Nephron (organoid): ENCODE measurements at regions not wholly inside any gene's neighbourhood (a gene's known extent, or its start where the extent isn't known, plus 50 kb on each side); places are given as distances from the start of the nearest gene placed in this dataset.

Experiments used
- H3K27ac Mint-ChIP-seq, 3 experiments: 2 replicates each; pipeline ENCODE4 v1.8.0; 2020; ENCODE audit warnings: mixed read lengths in 3 of 3, mild to moderate bottlenecking in 2 of 3, moderate library complexity in 1 of 3
- H3K27me3 Mint-ChIP-seq: 2 replicates; pipeline ENCODE4 v1.8.0; 2021; ENCODE audit warnings: low read depth, mild to moderate bottlenecking, moderate library complexity, mixed read lengths
- H3K36me3 Mint-ChIP-seq: 2 replicates; pipeline ENCODE4 v1.8.0; 2020; ENCODE audit warnings: low read depth, mixed read lengths
- H3K4me1 Mint-ChIP-seq: 2 replicates; pipeline ENCODE4 v1.8.0; 2020; ENCODE audit warnings: mixed read lengths
- H3K4me3 Mint-ChIP-seq, 3 experiments: 2 replicates each; pipeline ENCODE4 v1.8.0; 2020; ENCODE audit warnings: mild to moderate bottlenecking in 3 of 3, mixed read lengths in 3 of 3, moderate library complexity in 2 of 3
- H3K9me3 Mint-ChIP-seq: 2 replicates; pipeline ENCODE4 v1.8.0; 2020; ENCODE audit warnings: mixed read lengths
- CTCF ChIP-seq, 3 experiments: fragments of 200-600 bp; sonication (generic); IDR thresholded peaks; one replicate each; pipeline ENCODE4 v1.5.0; 2021; ENCODE audit warnings: antibody characterized with exemption in 3 of 3; ENCODE audit not compliant: unreplicated experiment in 3 of 3

GRCh38 chr6:21811484-21811883 is 217.9 kb downstream of the SOX4 start:
- Mint-ChIP-seq H3K4me1 (peaks cover 47% of the 10 kb centered on the region), H3K9me3 (no peaks in the 10 kb centered on the region), H3K27ac (peak overlapping the region in 2 of 3 experiments; percentile 41 to 84), H3K27me3 (no peaks in the 10 kb centered on the region), H3K4me3 (no peak overlapping the region), H3K36me3 (peaks cover 42% of the 10 kb centered on the region)
- TF ChIP-seq CTCF (IDR thresholded peaks at IDR 0.05; ENCODE audit: unreplicated experiment in 3 of 3), result no peak

- no peaks in the 10 kb centered on the region for H3K9me3 Mint-ChIP-seq
- H3K36me3 Mint-ChIP-seq, result peaks cover 62% of the 10 kb centered on the region
- TF ChIP-seq CTCF (IDR thresholded peaks at IDR 0.05; ENCODE audit: unreplicated experiment in 3 of 3), result no peak
- H3K27ac Mint-ChIP-seq, result peak overlapping the region; percentile 11 to 56 (median 19)
- H3K4me1 Mint-ChIP-seq, result peaks cover 35% of the 10 kb centered on the region
- no peak overlapping the region for H3K4me3 Mint-ChIP-seq
- no peaks in the 10 kb centered on the region for H3K27me3 Mint-ChIP-seq
Measured at GRCh38 chr6:21816231-21816630, 222.7 kb downstream of the SOX4 start.

- H3K27ac Mint-ChIP-seq, result no peak overlapping the region
- no peaks in the 10 kb centered on the region for H3K27me3 Mint-ChIP-seq
- no peaks in the 10 kb centered on the region for H3K9me3 Mint-ChIP-seq
- peaks cover 37% of the 10 kb centered on the region for H3K36me3 Mint-ChIP-seq
- no peak for TF ChIP-seq CTCF (IDR thresholded peaks at IDR 0.05; ENCODE audit: unreplicated experiment in 3 of 3)
- H3K4me3 Mint-ChIP-seq, result no peak overlapping the region
- peaks cover 48% of the 10 kb centered on the region for H3K4me1 Mint-ChIP-seq
Measured at GRCh38 chr6:21820442-21820841, 226.9 kb downstream of the SOX4 start.

- H3K36me3 Mint-ChIP-seq, result peaks cover 24% of the 10 kb centered on the region
- H3K4me1 Mint-ChIP-seq, result peaks cover 55% of the 10 kb centered on the region
Measured at GRCh38 chr6:21823371-21823770, 229.8 kb downstream of the SOX4 start.

GRCh38 chr6:21824431-21825177 is 231.1 kb downstream of the SOX4 start:
- TF ChIP-seq CTCF (IDR thresholded peaks at IDR 0.05; ENCODE audit: unreplicated experiment in 3 of 3), result no peak
- Mint-ChIP-seq H3K36me3 (peaks cover 13% of the 10 kb centered on the region), H3K27ac (peak overlapping the region; percentile 60 to 77 (median 70)), H3K9me3 (no peaks in the 10 kb centered on the region), H3K27me3 (no peaks in the 10 kb centered on the region), H3K4me3 (no peak overlapping the region), H3K4me1 (peaks cover 58% of the 10 kb centered on the region)

More at GRCh38 chr6:21823371-21823770, 229.8 kb downstream of the SOX4 start:
- Mint-ChIP-seq H3K4me3 (no peak overlapping the region), H3K27ac (peak overlapping the region in 2 of 3 experiments; percentile 38 to 44), H3K27me3 (no peaks in the 10 kb centered on the region), H3K9me3 (no peaks in the 10 kb centered on the region)
- TF ChIP-seq CTCF (IDR thresholded peaks at IDR 0.05; ENCODE audit: unreplicated experiment in 3 of 3), result no peak

GRCh38 chr6:21826023-21826422 is 232.5 kb downstream of the SOX4 start:
- H3K36me3 Mint-ChIP-seq, result peaks cover 6% of the 10 kb centered on the region
- H3K9me3 Mint-ChIP-seq, result no peaks in the 10 kb centered on the region
- no peak for TF ChIP-seq CTCF (IDR thresholded peaks at IDR 0.05; ENCODE audit: unreplicated experiment in 3 of 3)
- H3K4me3 Mint-ChIP-seq, result peak overlapping the region in 1 of 3 experiments; percentile 12
- H3K27me3 Mint-ChIP-seq, result no peaks in the 10 kb centered on the region
- peaks cover 63% of the 10 kb centered on the region for H3K4me1 Mint-ChIP-seq
- peak overlapping the region; percentile 62 to 90 (median 90) for H3K27ac Mint-ChIP-seq
